Right lobe of liver (tissue), 6 donors: ENCODE measurements at regions not wholly inside any gene's neighbourhood (a gene's known extent, or its start where the extent isn't known, plus 50 kb on each side); places are given as distances from the start of the nearest gene placed in this dataset.

ENCODE experiments used
- ATAC-seq, 4 donors: fragments of 200-7000 bp; cut with Tn5 transposase; one replicate each; pipeline ENCODE4 v1.9.1; 2020; ENCODE audit warnings: mild to moderate bottlenecking in 4 of 4, moderate library complexity in 4 of 4
- DNase-seq, 3 donors: peaks; one replicate each; pipeline ENCODE4 v3.0.0-alpha.2; 2020
- H3K27ac ChIP-seq, 3 donors: fragments of 200-600 bp; one replicate each; pipeline ENCODE4 v1.8.0; 2022
- H3K27me3 ChIP-seq, 2 donors: fragments of 200-600 bp; one replicate each; pipeline ENCODE4 v1.8.0; 2022
- H3K36me3 ChIP-seq, 4 donors: fragments of 200-600 bp; sonication (generic) in 1 of 4; one replicate each; pipeline versions ENCODE4 v1.5.1 to v1.8.0; 2017 to 2022; ENCODE audit warnings: control low read depth in 1 of 4
- H3K4me1 ChIP-seq, 4 donors: fragments of 200-600 bp; sonication (generic) in 1 of 4; one replicate each; pipeline versions ENCODE4 v1.5.1 to v1.8.0; 2017 to 2022; ENCODE audit warnings: control low read depth in 1 of 4
- H3K4me3 ChIP-seq, 3 donors: fragments of 200-600 bp; one replicate each; pipeline ENCODE4 v1.8.0; 2022
- H3K9me3 ChIP-seq, 4 donors: fragments of 200-600 bp; sonication (generic) in 1 of 4; one replicate each; pipeline versions ENCODE4 v1.5.1 to v1.8.0; 2017 to 2022; ENCODE audit warnings: control low read depth in 1 of 4
- POLR2A ChIP-seq: fragments of 450-650 bp; IDR thresholded peaks from one replicate; pipeline ENCODE4 v1.6.1; 2017; ENCODE audit warnings: antibody characterized with exemption, mild to moderate bottlenecking
- WGBS: methylation state at CpG from one replicate; pipeline ENCODE4 v1.1.6; 2018; ENCODE audit warnings: low coverage, low lambda C conversion rate; ENCODE audit not compliant: insufficient coverage; ENCODE audit errors: missing lambda C conversion rate; 5-methylcytosine and 5-hydroxymethylcytosine counted together
- intact Hi-C, 2 donors: fragments of 100-400 bp; cut with DNase I; formaldehyde crosslinking; loops; one replicate each; pipeline versions ENCODE4 v1.11.2 to v1.14.1; 2022
- TF ChIP-seq, protein P1 (sequence below), 4 donors: fragments of 200-600 bp in 3 of 4; fragments of 450-650 bp in 1 of 4; IDR thresholded peaks; one replicate each; pipeline versions ENCODE4 v1.5.1 to v1.8.0; 2016 to 2022; ENCODE audit warnings: antibody characterized with exemption in 4 of 4, mild to moderate bottlenecking in 2 of 4
- donor health status: DM: no; HTN: yes; CAD: no.
- donor health status: DM: no; HTN: no; CAD: no.
- donor health status: DM: no; HTN: no; CAD: no.
- donor health status: DM: no; HTN: yes; CAD: no.
- donor health status: DM: no; HTN: yes; CAD: no.

GRCh38 chr15:60183366-60183765 is 179.3 kb downstream of the FOXB1 start:
- no peak overlapping the region for H3K4me3 ChIP-seq
- no peaks in the 10 kb centered on the region for H3K9me3 ChIP-seq
- ATAC-seq (no peak), DNase-seq (no peak)
- no peaks in the 10 kb centered on the region for H3K4me1 ChIP-seq
- no peak for TF ChIP-seq POLR2A
- TF ChIP-seq, protein P1, sequence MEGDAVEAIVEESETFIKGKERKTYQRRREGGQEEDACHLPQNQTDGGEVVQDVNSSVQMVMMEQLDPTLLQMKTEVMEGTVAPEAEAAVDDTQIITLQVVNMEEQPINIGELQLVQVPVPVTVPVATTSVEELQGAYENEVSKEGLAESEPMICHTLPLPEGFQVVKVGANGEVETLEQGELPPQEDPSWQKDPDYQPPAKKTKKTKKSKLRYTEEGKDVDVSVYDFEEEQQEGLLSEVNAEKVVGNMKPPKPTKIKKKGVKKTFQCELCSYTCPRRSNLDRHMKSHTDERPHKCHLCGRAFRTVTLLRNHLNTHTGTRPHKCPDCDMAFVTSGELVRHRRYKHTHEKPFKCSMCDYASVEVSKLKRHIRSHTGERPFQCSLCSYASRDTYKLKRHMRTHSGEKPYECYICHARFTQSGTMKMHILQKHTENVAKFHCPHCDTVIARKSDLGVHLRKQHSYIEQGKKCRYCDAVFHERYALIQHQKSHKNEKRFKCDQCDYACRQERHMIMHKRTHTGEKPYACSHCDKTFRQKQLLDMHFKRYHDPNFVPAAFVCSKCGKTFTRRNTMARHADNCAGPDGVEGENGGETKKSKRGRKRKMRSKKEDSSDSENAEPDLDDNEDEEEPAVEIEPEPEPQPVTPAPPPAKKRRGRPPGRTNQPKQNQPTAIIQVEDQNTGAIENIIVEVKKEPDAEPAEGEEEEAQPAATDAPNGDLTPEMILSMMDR (IDR thresholded peaks at IDR 0.05) = no peak
- no peak overlapping the region for H3K27ac ChIP-seq
- H3K27me3 ChIP-seq = no peaks in the 10 kb centered on the region
- 74% methylated on average over 5 of the region's 6 CpGs for WGBS
- intact Hi-C loops = no loop called here
- H3K36me3 ChIP-seq = no peaks in the 10 kb centered on the region

GRCh38 chr15:60184579-60184978 is 180.5 kb downstream of the FOXB1 start:
- H3K27me3 ChIP-seq = no peaks in the 10 kb centered on the region
- no peaks in the 10 kb centered on the region for H3K9me3 ChIP-seq
- DNase-seq (no peak), ATAC-seq (no peak)
- no peak for TF ChIP-seq POLR2A
- TF ChIP-seq, protein P1 (IDR thresholded peaks at IDR 0.05) = no peak
- intact Hi-C loops = no loop called here
- H3K36me3 ChIP-seq = no peaks in the 10 kb centered on the region
- H3K4me1 ChIP-seq = no peaks in the 10 kb centered on the region
- H3K4me3 ChIP-seq = no peak overlapping the region
- WGBS = 52% methylated on average over 8 of the region's 8 CpGs
- H3K27ac ChIP-seq = no peak overlapping the region

- Histone ChIP-seq H3K36me3 (no peaks in the 10 kb centered on the region), H3K4me1 (no peaks in the 10 kb centered on the region), H3K27ac (no peak overlapping the region), H3K4me3 (no peak overlapping the region), H3K27me3 (no peaks in the 10 kb centered on the region), H3K9me3 (no peaks in the 10 kb centered on the region)
- intact Hi-C loops = no loop called here
- DNase-seq (no peak), ATAC-seq (no peak)
- WGBS = 47% methylated on average over 6 of the region's 6 CpGs
- TF ChIP-seq POLR2A = no peak
- TF ChIP-seq, protein P1 (IDR thresholded peaks at IDR 0.05) = no peak
Observed at GRCh38 chr15:60191016-60191415, 186.9 kb downstream of the FOXB1 start.

- Histone ChIP-seq H3K4me1 (no peaks in the 10 kb centered on the region), H3K27me3 (no peaks in the 10 kb centered on the region), H3K4me3 (no peak overlapping the region), H3K9me3 (no peaks in the 10 kb centered on the region), H3K27ac (no peak overlapping the region), H3K36me3 (no peaks in the 10 kb centered on the region)
- intact Hi-C loops = no loop called here
- no peak for DNase-seq
- TF ChIP-seq, protein P1 (IDR thresholded peaks at IDR 0.05) = no peak
- no peak for TF ChIP-seq POLR2A
- ATAC-seq = no peak
- 68% methylated on average over 2 of the region's 2 CpGs for WGBS
Observed at GRCh38 chr15:60191821-60192220, 187.7 kb downstream of the FOXB1 start.

- intact Hi-C loops = no loop called here
- no peak overlapping the region for H3K27ac ChIP-seq
- WGBS = 44% methylated on average over 1 of the region's 1 CpG
Observed at GRCh38 chr15:60195611-60196010, 191.5 kb downstream of the FOXB1 start.

More at GRCh38 chr15:60195611-60196010, 191.5 kb downstream of the FOXB1 start:
- Histone ChIP-seq H3K4me3 (no peak overlapping the region), H3K9me3 (no peaks in the 10 kb centered on the region), H3K4me1 (no peaks in the 10 kb centered on the region), H3K27me3 (peaks cover 0 to 6% of the 10 kb centered on the region in 2 donors), H3K36me3 (no peaks in the 10 kb centered on the region)
- ATAC-seq (no peak), DNase-seq (no peak)
- TF ChIP-seq, protein P1 (IDR thresholded peaks at IDR 0.05) = no peak
- no peak for TF ChIP-seq POLR2A
